Fibroblast of lung (primary cell): ENCODE measurements at regions not wholly inside any gene's neighbourhood (a gene's known extent, or its start where the extent isn't known, plus 50 kb on each side); places are given as distances from the start of the nearest gene placed in this dataset.

Source experiments
- DNase-seq, 2 donors: peaks; one replicate each; pipeline versions ENCODE4 v3.0.0 to v3.0.0-alpha.2; 2010; ENCODE audit warnings: low read depth in 2 of 2
- H2AFZ ChIP-seq: 2 replicates; pipeline ENCODE4 v1.5.1; 2012; ENCODE audit warnings: low read length, control low read depth, inconsistent platforms
- H3K27ac ChIP-seq: 2 replicates; pipeline ENCODE4 v1.5.1; 2011; ENCODE audit warnings: low read length, control low read depth; ENCODE audit not compliant: insufficient read depth
- H3K27me3 ChIP-seq: 2 replicates; pipeline ENCODE4 v1.5.1; 2011; ENCODE audit warnings: mild to moderate bottlenecking, low read length; ENCODE audit not compliant: control insufficient read depth, insufficient read depth
- H3K36me3 ChIP-seq: 2 replicates; pipeline ENCODE4 v1.5.1; 2011; ENCODE audit warnings: low read length; ENCODE audit not compliant: control insufficient read depth, insufficient read depth
- H3K4me1 ChIP-seq: 2 replicates; pipeline ENCODE4 v1.5.1; 2011; ENCODE audit warnings: low read length; ENCODE audit not compliant: control insufficient read depth, insufficient read depth; ENCODE audit errors: extremely low read depth
- H3K4me2 ChIP-seq: 2 replicates; pipeline ENCODE4 v1.5.1; 2011; ENCODE audit warnings: low read length, control low read depth; ENCODE audit not compliant: insufficient read depth; ENCODE audit errors: extremely low read depth
- H3K4me3 ChIP-seq, 4 experiments: fragments of 200-600 bp in 1 of 4; sonication (generic) in 1 of 4; replicated peaks in 1 of 4; 2 replicates each; pipeline ENCODE4 v1.5.1; 2011 to 2016; ENCODE audit warnings: low read length in 4 of 4, low read depth in 3 of 4, mild to moderate bottlenecking in 3 of 4, control low read depth in 2 of 4, inconsistent platforms in 1 of 4, mixed read lengths in 1 of 4; ENCODE audit not compliant: insufficient read depth in 1 of 4; ENCODE audit errors: control extremely low read depth in 1 of 4
- H3K79me2 ChIP-seq: 2 replicates; pipeline ENCODE4 v1.5.1; 2012; ENCODE audit warnings: mild to moderate bottlenecking, low read length, inconsistent platforms; ENCODE audit not compliant: control insufficient read depth, insufficient read depth
- H3K9ac ChIP-seq: 2 replicates; pipeline ENCODE4 v1.5.1; 2011; ENCODE audit warnings: mild to moderate bottlenecking, low read length, control low read depth; ENCODE audit not compliant: insufficient read depth
- H3K9me3 ChIP-seq: 2 replicates; pipeline ENCODE4 v1.5.1; 2012; ENCODE audit warnings: low read depth, low read length; ENCODE audit not compliant: control insufficient read depth, insufficient read depth
- H4K20me1 ChIP-seq: 2 replicates; pipeline ENCODE4 v1.5.1; 2011; ENCODE audit warnings: low read length; ENCODE audit not compliant: control insufficient read depth, insufficient read depth; ENCODE audit errors: extremely low read depth
- EZH2 ChIP-seq: IDR thresholded peaks from 2 replicates; pipeline ENCODE4 v1.5.1; 2012; ENCODE audit warnings: low read length, control low read depth, mild to moderate bottlenecking; ENCODE audit errors: missing control alignments
- TF ChIP-seq, protein P1 (sequence below), 2 donors: IDR thresholded peaks in 1 of 2; conservative IDR thresholded peaks in 1 of 2; 1 replicate in 1 of 2; 2 replicates in 1 of 2; pipeline ENCODE4 v1.5.1; 2011 to 2012; ENCODE audit warnings: low read length in 2 of 2, control low read depth in 1 of 2, inconsistent platforms in 1 of 2, low read depth in 1 of 2, mild to moderate bottlenecking in 1 of 2

DNA sequence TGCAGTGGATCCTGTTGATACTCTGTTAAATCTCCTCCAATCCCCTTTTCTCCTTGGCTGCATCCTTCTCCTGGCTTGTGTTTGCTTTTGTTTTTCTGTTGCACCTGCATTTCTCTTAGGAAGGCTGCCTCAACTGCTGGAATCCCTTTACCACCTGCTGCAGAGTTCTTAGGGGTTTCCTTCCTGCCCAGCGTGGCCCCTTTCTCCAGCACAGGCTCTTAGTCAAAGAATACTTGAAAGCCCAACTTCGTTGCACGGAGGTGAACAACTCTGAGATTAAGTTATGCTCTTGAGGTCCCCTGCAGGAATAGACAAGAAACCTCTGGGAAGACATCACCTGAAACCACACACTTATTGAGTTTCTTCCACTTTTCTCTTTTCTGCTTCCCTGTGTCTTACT lies 121.6 kb upstream of the GRM7 start:
- Histone ChIP-seq H3K27me3 (no peaks in the 10 kb centered on the region), H3K79me2 (no peaks in the 10 kb centered on the region), H3K4me3 (no peak overlapping the region), H2AFZ (no peak overlapping the region), H3K4me1 (no peaks in the 10 kb centered on the region), H4K20me1 (no peaks in the 10 kb centered on the region), H3K9me3 (no peaks in the 10 kb centered on the region), H3K9ac (no peak overlapping the region), H3K4me2 (no peak overlapping the region), H3K36me3 (no peaks in the 10 kb centered on the region), H3K27ac (no peak overlapping the region)
- no peak for DNase-seq
- TF ChIP-seq, protein P1, sequence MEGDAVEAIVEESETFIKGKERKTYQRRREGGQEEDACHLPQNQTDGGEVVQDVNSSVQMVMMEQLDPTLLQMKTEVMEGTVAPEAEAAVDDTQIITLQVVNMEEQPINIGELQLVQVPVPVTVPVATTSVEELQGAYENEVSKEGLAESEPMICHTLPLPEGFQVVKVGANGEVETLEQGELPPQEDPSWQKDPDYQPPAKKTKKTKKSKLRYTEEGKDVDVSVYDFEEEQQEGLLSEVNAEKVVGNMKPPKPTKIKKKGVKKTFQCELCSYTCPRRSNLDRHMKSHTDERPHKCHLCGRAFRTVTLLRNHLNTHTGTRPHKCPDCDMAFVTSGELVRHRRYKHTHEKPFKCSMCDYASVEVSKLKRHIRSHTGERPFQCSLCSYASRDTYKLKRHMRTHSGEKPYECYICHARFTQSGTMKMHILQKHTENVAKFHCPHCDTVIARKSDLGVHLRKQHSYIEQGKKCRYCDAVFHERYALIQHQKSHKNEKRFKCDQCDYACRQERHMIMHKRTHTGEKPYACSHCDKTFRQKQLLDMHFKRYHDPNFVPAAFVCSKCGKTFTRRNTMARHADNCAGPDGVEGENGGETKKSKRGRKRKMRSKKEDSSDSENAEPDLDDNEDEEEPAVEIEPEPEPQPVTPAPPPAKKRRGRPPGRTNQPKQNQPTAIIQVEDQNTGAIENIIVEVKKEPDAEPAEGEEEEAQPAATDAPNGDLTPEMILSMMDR (conservative IDR thresholded peaks at IDR 0.05 in 1 of 2, IDR thresholded peaks at IDR 0.05 in 1 of 2; ENCODE audit: low read depth in 1 of 2, low read length in 2 of 2), result no peak
- no peak for TF ChIP-seq EZH2

DNA sequence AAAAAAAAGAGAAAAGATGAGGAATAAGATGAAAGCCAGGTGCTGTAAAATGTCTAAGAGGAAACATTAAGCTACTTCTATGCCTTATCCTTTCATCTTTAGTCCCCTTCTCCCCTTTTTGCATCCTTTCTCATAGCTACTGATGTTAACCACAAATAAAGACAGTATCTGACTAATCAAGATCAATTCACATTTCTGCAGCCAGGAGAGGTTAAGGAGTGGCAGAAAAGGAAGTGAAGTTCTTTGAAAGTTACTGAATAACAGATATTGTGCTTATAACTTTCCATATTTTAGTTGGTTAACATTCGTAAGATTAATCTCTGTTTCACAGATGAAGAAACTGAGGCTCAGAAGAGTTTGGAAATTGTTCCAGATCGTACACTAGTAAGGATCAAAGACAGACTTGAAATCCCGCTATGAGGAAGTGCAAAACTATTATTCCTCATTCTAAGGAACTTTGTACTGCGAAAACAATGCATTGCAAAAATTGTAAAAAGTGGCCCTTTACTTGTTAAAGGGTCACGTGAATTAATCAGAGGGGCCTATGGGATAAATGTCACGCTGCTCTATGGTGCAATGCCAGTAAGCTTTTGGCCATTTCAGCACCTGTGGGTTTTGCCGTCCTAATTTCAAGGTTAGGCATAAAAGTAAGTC lies 117.7 kb upstream of the GRM7 start:
- Histone ChIP-seq H3K27ac (no peak overlapping the region), H2AFZ (no peak overlapping the region), H3K36me3 (no peaks in the 10 kb centered on the region), H3K4me3 (no peak overlapping the region), H3K4me1 (no peaks in the 10 kb centered on the region), H4K20me1 (no peaks in the 10 kb centered on the region), H3K9me3 (no peaks in the 10 kb centered on the region), H3K9ac (no peak overlapping the region), H3K27me3 (no peaks in the 10 kb centered on the region), H3K4me2 (no peak overlapping the region), H3K79me2 (no peaks in the 10 kb centered on the region)
- DNase-seq, result no peak
- no peak for TF ChIP-seq EZH2

DNA sequence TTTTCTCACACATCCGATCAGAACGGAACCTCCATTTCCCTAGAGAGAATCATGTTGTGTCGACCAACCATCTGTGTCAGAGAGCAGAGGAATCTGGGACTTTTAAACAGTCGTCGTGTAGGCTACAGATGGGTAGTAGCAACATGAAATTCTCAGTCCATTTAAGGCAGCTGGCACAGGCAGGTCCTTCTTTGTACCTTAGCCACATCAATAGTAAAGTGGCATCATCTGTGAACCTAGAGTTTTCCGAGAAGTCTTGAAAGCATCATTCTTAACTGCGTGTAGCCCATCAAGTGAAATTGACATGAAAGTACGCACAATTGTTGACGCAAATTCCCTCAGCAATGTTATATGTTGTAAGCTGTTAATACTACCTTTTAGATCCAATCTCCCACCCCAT lies 114.5 kb upstream of the GRM7 start:
- no peaks in the 10 kb centered on the region for H3K36me3 ChIP-seq
- H3K27me3 ChIP-seq, result no peaks in the 10 kb centered on the region
- no peak overlapping the region for H3K4me2 ChIP-seq
- no peak for TF ChIP-seq EZH2
- TF ChIP-seq, protein P1 (conservative IDR thresholded peaks at IDR 0.05 in 1 of 2, IDR thresholded peaks at IDR 0.05 in 1 of 2; ENCODE audit: low read depth in 1 of 2, low read length in 2 of 2), result no peak
- no peaks in the 10 kb centered on the region for H3K9me3 ChIP-seq
- H3K79me2 ChIP-seq, result no peaks in the 10 kb centered on the region
- no peak overlapping the region for H3K9ac ChIP-seq
- H3K27ac ChIP-seq, result no peak overlapping the region
- no peaks in the 10 kb centered on the region for H4K20me1 ChIP-seq
- DNase-seq, result no peak
- H2AFZ ChIP-seq, result no peak overlapping the region
- no peaks in the 10 kb centered on the region for H3K4me1 ChIP-seq
- H3K4me3 ChIP-seq, result no peak overlapping the region
